Smooth muscle cell (in vitro differentiated cells): ENCODE measurements at regions not wholly inside any gene's neighbourhood (a gene's known extent, or its start where the extent isn't known, plus 50 kb on each side); places are given as distances from the start of the nearest gene placed in this dataset.

ENCODE experiments used
- DNase-seq: peaks from one replicate; lab custom pipeline; 2025; ENCODE audit not compliant: unreplicated experiment; lab: John Stamatoyannopoulos, UW
- H2AFZ ChIP-seq: fragments of 200-600 bp; sonication (generic); 2 replicates; pipeline ENCODE4 v1.6.0; 2016; ENCODE audit warnings: antibody characterized with exemption, low read depth, mild to moderate bottlenecking
- H3F3A ChIP-seq: fragments of 200-600 bp; sonication (generic); 2 replicates; pipeline ENCODE4 v1.6.0; 2017; ENCODE audit warnings: antibody characterized with exemption, low read depth
- H3K27ac ChIP-seq: fragments of 200-600 bp; sonication (generic); 2 replicates; pipeline ENCODE4 v1.5.1; 2016; ENCODE audit warnings: low read depth, mild to moderate bottlenecking
- H3K27me3 ChIP-seq: fragments of 200-600 bp; sonication (generic); 2 replicates; pipeline ENCODE4 v1.6.1; 2016; ENCODE audit warnings: low read depth, mild to moderate bottlenecking
- H3K36me3 ChIP-seq: fragments of 200-600 bp; sonication (generic); 2 replicates; pipeline ENCODE4 v1.5.1; 2016; ENCODE audit warnings: low read depth
- H3K4me1 ChIP-seq: fragments of 200-600 bp; sonication (generic); 2 replicates; pipeline ENCODE4 v1.5.1; 2016; ENCODE audit warnings: low read depth
- H3K4me2 ChIP-seq: fragments of 200-600 bp; sonication (generic); 2 replicates; pipeline ENCODE4 v1.6.0; 2016; ENCODE audit warnings: mild to moderate bottlenecking
- H3K4me3 ChIP-seq: fragments of 200-600 bp; sonication (generic); 2 replicates; pipeline ENCODE4 v1.5.1; 2016; ENCODE audit warnings: mild to moderate bottlenecking
- H3K79me2 ChIP-seq: fragments of 200-600 bp; sonication (generic); 2 replicates; pipeline ENCODE4 v1.6.0; 2016; ENCODE audit warnings: low read depth, mild to moderate bottlenecking
- H3K9ac ChIP-seq: fragments of 200-600 bp; sonication (generic); 2 replicates; pipeline ENCODE4 v1.6.0; 2016; ENCODE audit warnings: low read depth
- H3K9me3 ChIP-seq: fragments of 200-600 bp; sonication (generic); replicated peaks from 2 replicates; pipeline ENCODE4 v1.5.1; 2016; ENCODE audit warnings: low read depth
- H4K20me1 ChIP-seq: fragments of 200-600 bp; sonication (generic); 2 replicates; pipeline ENCODE4 v1.6.0; 2016; ENCODE audit warnings: low read depth
- WGBS: methylation state at CpG from one replicate; pipeline ENCODE4 v1.1.7; 2016; ENCODE audit warnings: low lambda C conversion rate; 5-methylcytosine and 5-hydroxymethylcytosine counted together
- TF ChIP-seq, protein P1 (sequence below): fragments of 200-600 bp; sonication (generic); IDR thresholded peaks from 2 replicates; pipeline ENCODE4 v1.5.1; 2017; ENCODE audit warnings: borderline replicate concordance, mild to moderate bottlenecking, antibody characterized with exemption; ENCODE audit not compliant: insufficient read depth, poor library complexity, severe bottlenecking

DNA sequence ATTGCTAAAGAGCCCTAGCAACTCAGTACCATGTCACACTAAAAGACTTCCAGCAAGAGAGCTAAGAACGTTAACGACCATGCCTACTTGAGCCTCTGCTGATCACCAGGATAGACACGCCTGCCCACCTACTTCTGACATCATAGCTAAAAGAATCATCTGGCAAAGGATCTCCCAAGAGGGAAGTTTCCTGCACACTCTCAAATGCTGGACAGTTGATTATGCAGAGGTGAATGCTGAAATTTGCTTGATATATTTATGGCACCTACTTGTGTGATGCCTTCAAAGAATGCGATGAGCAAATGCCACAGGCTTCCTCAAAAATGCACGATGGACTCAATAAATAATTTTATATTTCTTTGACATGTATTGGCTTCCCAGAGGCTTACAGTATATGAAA, 113.6 kb downstream of the GALC start:
- Histone ChIP-seq H3K4me1 (no peaks in the 10 kb centered on the region), H4K20me1 (no peaks in the 10 kb centered on the region), H3K4me3 (no peak overlapping the region), H3K79me2 (no peaks in the 10 kb centered on the region), H3K9ac (no peak overlapping the region), H3K27ac (no peak overlapping the region), H3K9me3 (no peaks in the 10 kb centered on the region), H2AFZ (no peak overlapping the region), H3K4me2 (no peak overlapping the region), H3F3A (no peaks in the 10 kb centered on the region), H3K27me3 (peaks cover 7% of the 10 kb centered on the region), H3K36me3 (no peaks in the 10 kb centered on the region)
- DNase-seq: no peak
- WGBS: 83% methylated on average over 5 of the region's 5 CpGs
- TF ChIP-seq, protein P1, sequence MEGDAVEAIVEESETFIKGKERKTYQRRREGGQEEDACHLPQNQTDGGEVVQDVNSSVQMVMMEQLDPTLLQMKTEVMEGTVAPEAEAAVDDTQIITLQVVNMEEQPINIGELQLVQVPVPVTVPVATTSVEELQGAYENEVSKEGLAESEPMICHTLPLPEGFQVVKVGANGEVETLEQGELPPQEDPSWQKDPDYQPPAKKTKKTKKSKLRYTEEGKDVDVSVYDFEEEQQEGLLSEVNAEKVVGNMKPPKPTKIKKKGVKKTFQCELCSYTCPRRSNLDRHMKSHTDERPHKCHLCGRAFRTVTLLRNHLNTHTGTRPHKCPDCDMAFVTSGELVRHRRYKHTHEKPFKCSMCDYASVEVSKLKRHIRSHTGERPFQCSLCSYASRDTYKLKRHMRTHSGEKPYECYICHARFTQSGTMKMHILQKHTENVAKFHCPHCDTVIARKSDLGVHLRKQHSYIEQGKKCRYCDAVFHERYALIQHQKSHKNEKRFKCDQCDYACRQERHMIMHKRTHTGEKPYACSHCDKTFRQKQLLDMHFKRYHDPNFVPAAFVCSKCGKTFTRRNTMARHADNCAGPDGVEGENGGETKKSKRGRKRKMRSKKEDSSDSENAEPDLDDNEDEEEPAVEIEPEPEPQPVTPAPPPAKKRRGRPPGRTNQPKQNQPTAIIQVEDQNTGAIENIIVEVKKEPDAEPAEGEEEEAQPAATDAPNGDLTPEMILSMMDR: no peak

DNA sequence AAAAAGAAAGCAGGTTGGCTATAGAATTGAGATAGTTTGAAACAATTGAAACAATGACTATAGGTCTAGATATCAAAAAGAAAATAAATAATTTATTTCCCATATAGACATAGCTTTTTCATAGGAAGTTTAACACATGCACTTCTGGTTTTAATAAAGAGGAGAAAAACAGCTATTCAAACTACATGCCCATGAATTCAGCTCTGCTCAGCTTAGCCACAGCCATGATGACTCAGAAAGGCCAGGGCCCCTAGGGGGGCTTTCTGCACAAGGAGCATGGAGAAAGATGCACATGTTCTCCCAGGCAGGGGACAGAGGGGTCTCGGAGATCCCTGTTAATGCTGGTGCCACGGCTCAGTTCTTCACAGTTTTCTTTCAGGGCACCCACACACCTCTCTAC, 114.0 kb downstream of the GALC start:
- Histone ChIP-seq H3K4me1 (no peaks in the 10 kb centered on the region), H3F3A (no peaks in the 10 kb centered on the region), H3K9ac (no peak overlapping the region), H3K9me3 (no peaks in the 10 kb centered on the region), H3K27ac (no peak overlapping the region), H2AFZ (no peak overlapping the region), H4K20me1 (no peaks in the 10 kb centered on the region), H3K36me3 (no peaks in the 10 kb centered on the region), H3K4me2 (no peak overlapping the region), H3K4me3 (no peak overlapping the region), H3K79me2 (no peaks in the 10 kb centered on the region), H3K27me3 (peaks cover 7% of the 10 kb centered on the region)
- no peak for DNase-seq
- TF ChIP-seq, protein P1: no peak
- 45% methylated on average over 2 of the region's 2 CpGs for WGBS

DNA sequence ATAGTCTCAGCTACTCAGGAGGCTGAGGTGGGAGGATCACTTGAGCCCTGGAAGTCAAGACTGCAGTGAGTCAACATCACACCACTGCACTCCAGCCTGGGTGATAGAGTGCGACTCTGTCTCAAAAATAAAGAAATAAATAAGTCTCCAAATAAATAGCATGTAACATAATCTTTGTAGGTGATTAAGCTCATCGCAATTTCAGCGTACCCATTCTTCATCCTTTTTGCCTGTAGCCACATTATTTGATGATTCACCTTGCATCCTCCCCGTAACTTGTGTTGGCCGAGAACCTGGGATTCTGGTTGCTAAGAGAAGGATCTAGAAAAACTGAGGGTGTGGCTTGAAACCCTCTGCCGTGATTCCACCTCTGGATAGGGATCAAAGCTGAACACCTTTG, 115.1 kb downstream of the GALC start:
- DNase-seq: no peak
- no peaks in the 10 kb centered on the region for H3F3A ChIP-seq
- no peaks in the 10 kb centered on the region for H3K4me1 ChIP-seq
- no peak overlapping the region for H2AFZ ChIP-seq
- H3K4me3 ChIP-seq: no peak overlapping the region
- TF ChIP-seq, protein P1: no peak
- no peak overlapping the region for H3K9ac ChIP-seq
- WGBS: 90% methylated on average over 6 of the region's 6 CpGs
- peaks cover 7% of the 10 kb centered on the region for H3K27me3 ChIP-seq
- no peak overlapping the region for H3K27ac ChIP-seq
- H3K79me2 ChIP-seq: no peaks in the 10 kb centered on the region
- no peak overlapping the region for H3K4me2 ChIP-seq
- H4K20me1 ChIP-seq: no peaks in the 10 kb centered on the region
- no peaks in the 10 kb centered on the region for H3K9me3 ChIP-seq
- H3K36me3 ChIP-seq: no peaks in the 10 kb centered on the region

DNA sequence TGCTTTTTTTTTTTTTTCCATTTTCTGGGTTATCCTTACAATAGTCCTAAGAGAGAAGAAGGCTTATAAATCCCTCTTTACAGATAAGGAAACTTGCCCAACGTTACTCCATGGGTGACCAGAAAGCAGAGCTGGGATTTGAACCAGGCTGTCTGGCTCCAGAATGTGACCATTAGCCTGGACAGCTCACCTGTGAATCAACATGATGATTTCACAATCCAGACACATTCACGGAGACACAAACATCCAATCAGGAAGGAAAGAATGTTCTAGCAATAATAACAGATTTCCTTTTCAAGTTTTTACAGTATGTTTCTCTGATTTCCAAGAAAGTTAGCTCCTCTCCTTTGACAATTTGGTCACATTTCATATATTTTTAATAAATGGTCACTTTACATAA, 118.3 kb downstream of the GALC start:
- Histone ChIP-seq H4K20me1 (no peaks in the 10 kb centered on the region), H3K27ac (no peak overlapping the region), H3K36me3 (no peaks in the 10 kb centered on the region), H2AFZ (no peak overlapping the region), H3K9ac (no peak overlapping the region), H3K9me3 (no peaks in the 10 kb centered on the region), H3K4me2 (no peak overlapping the region), H3K4me3 (no peak overlapping the region), H3F3A (no peaks in the 10 kb centered on the region), H3K79me2 (no peaks in the 10 kb centered on the region), H3K4me1 (no peaks in the 10 kb centered on the region), H3K27me3 (no peaks in the 10 kb centered on the region)
- TF ChIP-seq, protein P1: no peak
- DNase-seq: no peak
- 28% methylated on average over 2 of the region's 2 CpGs for WGBS
